ENCODE measurements at regions not wholly inside any gene's neighbourhood (a gene's known extent, or its start where the extent isn't known, plus 50 kb on each side); places are given as distances from the start of the nearest gene placed in this dataset.

- TF ChIP-seq MYC (IDR thresholded peaks at IDR 0.05; ENCODE audit: low read depth, low read length), result no peak
- no peaks in the 10 kb centered on the region for H3K79me2 ChIP-seq (ENCODE audit: control insufficient read depth, insufficient read depth, low read length)
- ChIA-PET POLR2A (no interaction called here), CTCF (interaction anchor here (1.6 kb wide), 1 partner anchor 9 kb away, joined by 6 read pairs; no protein-coding TSS in a partner anchor)
- BruUV-seq (replicated peaks), result no TSS peak
- H3K36me3 ChIP-seq (ENCODE audit: control insufficient read depth in 2 of 2, extremely low read depth in 1 of 2, insufficient read depth in 2 of 2, low read length in 2 of 2), result no peaks in the 10 kb centered on the region
- H3K27ac ChIP-seq (ENCODE audit: insufficient read depth, low read depth, low read length), result no peak overlapping the region
- H3K9me1 ChIP-seq (replicated peaks; ENCODE audit: control insufficient read depth, extremely low read depth, insufficient read depth, low read length), result no peaks in the 10 kb centered on the region
- no peaks in the 10 kb centered on the region for H3K4me1 ChIP-seq (ENCODE audit: control insufficient read depth, extremely low read depth, insufficient read depth, low read length)
- H3K4me2 ChIP-seq (ENCODE audit: insufficient read depth, low read length), result no peak overlapping the region
- H4K20me1 ChIP-seq (replicated peaks; ENCODE audit: control insufficient read depth, extremely low read depth, insufficient read depth, low read length), result no peaks in the 10 kb centered on the region
- dilution Hi-C loops (cut with MboI; ENCODE audit: extremely low pct_ligation_motif_present, low sequenced_read_pairs) (no loop called here), intact Hi-C loops (cut with micrococcal nuclease) (no loop called here)
- no peak overlapping the region for H3K9ac ChIP-seq (replicated peaks; ENCODE audit: extremely low read depth, insufficient read depth, low read length)
- H2AFZ ChIP-seq (ENCODE audit: low read depth, low read length), result no peak overlapping the region
- no peaks in the 10 kb centered on the region for H3K27me3 ChIP-seq (ENCODE audit: control insufficient read depth in 2 of 2, insufficient read depth in 2 of 2, low read length in 2 of 2)
- FAIRE-seq (no peak), DNase-seq (ENCODE audit: low read depth, low spot score) (no peak)
- H3K9me3 ChIP-seq (replicated peaks; ENCODE audit: control insufficient read depth, insufficient read depth, low read length), result no peaks in the 10 kb centered on the region
- no peak overlapping the region for H3K4me3 ChIP-seq (replicated peaks in 1 of 3; ENCODE audit: insufficient read depth in 1 of 3, low read depth in 1 of 3, low read length in 3 of 3)
Measured at GRCh38 chr11:112579282-112579681, 318.6 kb upstream of the PLET1 start.

- H3K27ac ChIP-seq (ENCODE audit: insufficient read depth, low read depth, low read length), result no peak overlapping the region
- TF ChIP-seq CTCF (IDR thresholded peaks at IDR 0.05; ENCODE audit: extremely low read depth in 1 of 2, insufficient read depth in 1 of 2, low read depth in 1 of 2, low read length in 2 of 2) (no peak), JUN (IDR thresholded peaks at IDR 0.05; ENCODE audit: borderline replicate concordance, insufficient read depth, insufficient read length, low read depth) (no peak), POLR2AphosphoS5 (IDR thresholded peaks at IDR 0.05; ENCODE audit: insufficient read depth, low read depth, low read length) (no peak), POLR2A (IDR thresholded peaks at IDR 0.05; ENCODE audit: low read depth, low read length) (no peak), FOS (IDR thresholded peaks at IDR 0.05; ENCODE audit: borderline replicate concordance, insufficient read depth, low read length) (no peak), EZH2 (IDR thresholded peaks at IDR 0.05; ENCODE audit: borderline replicate concordance, low read depth, low read length, severe bottlenecking) (no peak), MYC (IDR thresholded peaks at IDR 0.05; ENCODE audit: low read depth, low read length) (no peak), GATA2 (IDR thresholded peaks at IDR 0.05; ENCODE audit: insufficient read depth, insufficient read length, low read depth, low read length) (no peak)
- TF ChIP-seq, protein P1, sequence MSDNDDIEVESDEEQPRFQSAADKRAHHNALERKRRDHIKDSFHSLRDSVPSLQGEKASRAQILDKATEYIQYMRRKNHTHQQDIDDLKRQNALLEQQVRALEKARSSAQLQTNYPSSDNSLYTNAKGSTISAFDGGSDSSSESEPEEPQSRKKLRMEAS (IDR thresholded peaks at IDR 0.05; ENCODE audit: insufficient read depth, insufficient read length), result no peak
- H3K4me2 ChIP-seq (ENCODE audit: insufficient read depth, low read length), result no peak overlapping the region
- POLR2A ChIA-PET, result no interaction called here
- H3K9me1 ChIP-seq (replicated peaks; ENCODE audit: control insufficient read depth, extremely low read depth, insufficient read depth, low read length), result no peaks in the 10 kb centered on the region
- no TSS peak for BruUV-seq (replicated peaks)
- CTCF ChIA-PET, result interaction anchor here (1.0 to 2.5 kb wide), 3 partner anchors 26 to 709 kb away, joined by 3 to 13 read pairs (median 4); no protein-coding TSS in a partner anchor
- dilution Hi-C loops (cut with MboI; ENCODE audit: extremely low pct_ligation_motif_present, low sequenced_read_pairs) (no loop called here), intact Hi-C loops (cut with micrococcal nuclease) (loop anchor here (10.0 kb wide), 2 partner anchors 384 to 954 kb away; partner anchors contain the start of gene NCAM1)
- no peaks in the 10 kb centered on the region for H3K79me2 ChIP-seq (ENCODE audit: control insufficient read depth, insufficient read depth, low read length)
- DNase-seq (ENCODE audit: low read depth, low spot score) (no peak), FAIRE-seq (no peak)
- no peak overlapping the region for H3K4me3 ChIP-seq (replicated peaks in 1 of 3; ENCODE audit: insufficient read depth in 1 of 3, low read depth in 1 of 3, low read length in 3 of 3)
- no peaks in the 10 kb centered on the region for H3K36me3 ChIP-seq (ENCODE audit: control insufficient read depth in 2 of 2, extremely low read depth in 1 of 2, insufficient read depth in 2 of 2, low read length in 2 of 2)
- no peaks in the 10 kb centered on the region for H3K9me3 ChIP-seq (replicated peaks; ENCODE audit: control insufficient read depth, insufficient read depth, low read length)
- no peak overlapping the region for H2AFZ ChIP-seq (ENCODE audit: low read depth, low read length)
- H4K20me1 ChIP-seq (replicated peaks; ENCODE audit: control insufficient read depth, extremely low read depth, insufficient read depth, low read length), result no peaks in the 10 kb centered on the region
- no peaks in the 10 kb centered on the region for H3K27me3 ChIP-seq (ENCODE audit: control insufficient read depth in 2 of 2, insufficient read depth in 2 of 2, low read length in 2 of 2)
- no peaks in the 10 kb centered on the region for H3K4me1 ChIP-seq (ENCODE audit: control insufficient read depth, extremely low read depth, insufficient read depth, low read length)
- H3K9ac ChIP-seq (replicated peaks; ENCODE audit: extremely low read depth, insufficient read depth, low read length), result no peak overlapping the region
Measured at GRCh38 chr11:112580864-112581263, 320.2 kb upstream of the PLET1 start.
